ENCODE measurements at regions not wholly inside any gene's neighbourhood (a gene's known extent, or its start where the extent isn't known, plus 50 kb on each side); places are given as distances from the start of the nearest gene placed in this dataset.
"Not testable (repeated sequence)": the region's sequence is repeated elsewhere in the genome, so short reads cannot be mapped to it uniquely, and the experiment has no call there.

DNA sequence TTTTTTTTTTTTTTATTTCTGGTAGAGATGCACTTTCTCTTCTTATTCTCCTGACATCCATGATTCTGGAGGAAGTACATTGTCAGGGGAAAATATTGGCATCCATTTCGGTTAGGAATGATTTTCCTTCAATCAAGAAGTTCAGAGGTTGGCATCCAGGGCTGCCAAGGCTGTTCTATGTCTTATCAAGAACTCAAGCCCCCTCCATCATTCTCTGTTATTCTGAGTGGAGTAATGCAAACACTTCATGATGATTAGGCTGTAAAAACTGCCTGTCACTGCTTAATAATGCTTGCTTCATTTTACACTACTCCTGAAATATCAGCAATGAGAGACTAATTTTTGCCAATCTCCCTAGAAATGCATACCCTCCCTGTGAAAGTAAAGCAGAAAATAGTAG lies 417.1 kb upstream of the NFIA start:
- ChIA-PET POLR2A (no interaction called here), CTCF (no interaction called here)
- no peaks in the 10 kb centered on the region for H3K27me3 ChIP-seq (ENCODE audit: control insufficient read depth, insufficient read depth, low read length)
- no peaks in the 10 kb centered on the region for H3K9me3 ChIP-seq (ENCODE audit: control insufficient read depth, insufficient read depth, low read length)
- H3K27ac ChIP-seq (ENCODE audit: low read depth, low read length): no peak overlapping the region
- TF ChIP-seq CTCF (IDR thresholded peaks at IDR 0.05; ENCODE audit: low read depth, low read length): no peak
- no peak for DNase-seq (ENCODE audit: low read depth, low spot score)
- H3K4me3 ChIP-seq (ENCODE audit: low read depth, low read length): no peak overlapping the region

DNA sequence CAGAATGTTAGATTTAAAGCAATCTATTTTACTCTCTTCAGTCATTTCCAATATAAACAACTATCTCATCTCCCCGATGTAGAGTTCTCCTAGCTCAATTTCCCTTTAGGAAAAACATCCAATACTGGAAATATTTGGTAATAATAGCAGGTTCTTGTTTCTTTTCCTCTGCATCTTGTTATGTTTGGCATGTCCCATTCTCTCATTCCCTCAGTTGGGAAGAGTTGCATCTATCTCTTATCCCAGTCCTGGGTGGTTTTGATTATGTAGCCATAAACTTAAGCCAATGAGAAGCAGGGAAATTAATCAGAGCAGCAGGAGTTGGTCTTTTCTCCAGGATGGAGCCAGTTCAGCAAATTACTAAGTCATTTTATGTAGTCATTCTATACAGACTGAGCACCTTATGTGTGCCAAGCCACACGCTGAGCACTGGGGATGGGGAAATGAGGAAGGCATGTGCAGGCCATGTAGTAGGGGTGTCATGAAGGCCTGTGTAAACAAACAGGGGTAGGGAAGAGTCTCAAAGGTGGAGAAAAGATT lies 418.2 kb upstream of the NFIA start:
- H3K27ac ChIP-seq (ENCODE audit: low read depth, low read length): no peak overlapping the region
- no peak for DNase-seq (ENCODE audit: low read depth, low spot score)
- POLR2A ChIA-PET: no interaction called here
- no peak for TF ChIP-seq CTCF (IDR thresholded peaks at IDR 0.05; ENCODE audit: low read depth, low read length)
- no peaks in the 10 kb centered on the region for H3K9me3 ChIP-seq (ENCODE audit: control insufficient read depth, insufficient read depth, low read length)
- H3K4me3 ChIP-seq (ENCODE audit: low read depth, low read length): no peak overlapping the region
- CTCF ChIA-PET: no interaction called here
- no peaks in the 10 kb centered on the region for H3K27me3 ChIP-seq (ENCODE audit: control insufficient read depth, insufficient read depth, low read length)

GRCh38 chr1:60662486-60663044 lies 419.8 kb upstream of the NFIA start:
- Histone ChIP-seq H3K9me3 (ENCODE audit: control insufficient read depth, insufficient read depth, low read length) (no peaks in the 10 kb centered on the region), H3K27ac (ENCODE audit: low read depth, low read length) (no peak overlapping the region), H3K27me3 (ENCODE audit: control insufficient read depth, insufficient read depth, low read length) (no peaks in the 10 kb centered on the region), H3K4me3 (ENCODE audit: low read depth, low read length) (no peak overlapping the region)
- ChIA-PET CTCF (no interaction called here), POLR2A (no interaction called here)
- no peak for DNase-seq (ENCODE audit: low read depth, low spot score)
- no peak for TF ChIP-seq CTCF (IDR thresholded peaks at IDR 0.05; ENCODE audit: low read depth, low read length)

DNA sequence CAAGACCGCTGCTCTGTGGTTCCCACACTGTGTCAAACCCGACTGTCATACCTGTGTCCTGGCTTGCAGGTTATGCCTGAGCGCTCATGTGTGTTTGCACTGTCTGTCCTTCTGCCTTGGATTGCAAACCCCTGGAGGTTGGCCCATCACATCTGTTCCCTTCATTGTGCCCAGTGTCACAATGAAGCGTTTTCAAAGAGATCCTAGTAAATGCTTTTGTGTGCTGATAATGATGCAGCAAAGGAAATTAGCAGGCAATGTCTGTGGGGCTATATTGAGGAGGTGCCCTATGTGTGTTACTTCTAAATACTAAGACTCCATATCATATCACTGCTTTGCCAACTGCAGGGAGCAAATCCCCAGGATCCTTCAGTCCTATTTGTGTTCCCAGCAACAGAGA lies 424.4 kb upstream of the NFIA start:
- Histone ChIP-seq H3K9me3 (ENCODE audit: control insufficient read depth, insufficient read depth, low read length) (no peaks in the 10 kb centered on the region), H3K27ac (ENCODE audit: low read depth, low read length) (no peak overlapping the region), H3K27me3 (ENCODE audit: control insufficient read depth, insufficient read depth, low read length) (no peaks in the 10 kb centered on the region), H3K4me3 (ENCODE audit: low read depth, low read length) (no peak overlapping the region)
- no peak for TF ChIP-seq CTCF (IDR thresholded peaks at IDR 0.05; ENCODE audit: low read depth, low read length)
- ChIA-PET CTCF (no interaction called here), POLR2A (no interaction called here)
- DNase-seq (ENCODE audit: low read depth, low spot score): no peak

- CTCF ChIA-PET: no interaction called here
- Histone ChIP-seq H3K4me3 (ENCODE audit: low read depth, low read length) (no peak overlapping the region), H3K27ac (ENCODE audit: low read depth, low read length) (no peak overlapping the region), H3K27me3 (ENCODE audit: control insufficient read depth, insufficient read depth, low read length) (no peaks in the 10 kb centered on the region), H3K9me3 (ENCODE audit: control insufficient read depth, insufficient read depth, low read length) (no peaks in the 10 kb centered on the region)
- DNase-seq (ENCODE audit: low read depth, low spot score): no peak
- TF ChIP-seq CTCF (IDR thresholded peaks at IDR 0.05; ENCODE audit: low read depth, low read length): no peak
- POLR2A ChIA-PET: no interaction called here
Measured at GRCh38 chr1:60655679-60656355, 426.5 kb upstream of the NFIA start.

- H3K4me3 ChIP-seq (ENCODE audit: low read depth, low read length); DNase-seq (ENCODE audit: low read depth, low spot score); H3K27ac ChIP-seq (ENCODE audit: low read depth, low read length); H3K9me3 ChIP-seq (ENCODE audit: control insufficient read depth, insufficient read depth, low read length); H3K27me3 ChIP-seq (ENCODE audit: control insufficient read depth, insufficient read depth, low read length); POLR2A ChIA-PET; CTCF ChIA-PET: not testable (repeated sequence)
Measured at GRCh38 chr1:60640033-60640551, 442.3 kb upstream of the NFIA start.
